Inferior parietal cortex (tissue), 1 donor: ENCODE measurements at regions not wholly inside any gene's neighbourhood (a gene's known extent, or its start where the extent isn't known, plus 50 kb on each side); places are given as distances from the start of the nearest gene placed in this dataset.
"Not testable (repeated sequence)": the region's sequence is repeated elsewhere in the genome, so short reads cannot be mapped to it uniquely, and the experiment has no call there.

Experiments
- DNase-seq: peaks from one replicate; pipeline ENCODE4 v3.0.0-alpha.2; 2016; ENCODE audit errors: extremely low spot score

GRCh38 chrX:16319929-16320328 is 152.6 kb downstream of the MAGEB17 start:
- DNase-seq: no peak

GRCh38 chrX:16320765-16321355 is 153.6 kb downstream of the MAGEB17 start:
- DNase-seq: no peak

GRCh38 chrX:16333453-16333852 is 166.2 kb downstream of the MAGEB17 start:
- no peak for DNase-seq

- no peak for DNase-seq
These were observed 167.9 kb downstream of the MAGEB17 start for GRCh38 chrX:16335181-16335580.

GRCh38 chrX:16347968-16348670 is 180.8 kb downstream of the MAGEB17 start:
- DNase-seq: no peak

- DNase-seq: no peak
These were observed 190.6 kb downstream of the MAGEB17 start for GRCh38 chrX:16357902-16358301.

- DNase-seq: not testable (repeated sequence)
These were observed 192.8 kb downstream of the MAGEB17 start for GRCh38 chrX:16360056-16360455.

GRCh38 chrX:16368696-16369095 is 201.4 kb downstream of the MAGEB17 start:
- DNase-seq: no peak

GRCh38 chrX:16376056-16376455 is 208.8 kb downstream of the MAGEB17 start:
- DNase-seq: no peak

- no peak for DNase-seq
These were observed 218.8 kb downstream of the MAGEB17 start for GRCh38 chrX:16386126-16386525.

GRCh38 chrX:16392597-16392996 is 225.3 kb downstream of the MAGEB17 start:
- DNase-seq: no peak

- no peak for DNase-seq
These were observed 227.0 kb downstream of the MAGEB17 start for GRCh38 chrX:16394290-16394689.

- no peak for DNase-seq
These were observed 236.5 kb downstream of the MAGEB17 start for GRCh38 chrX:16403808-16404207.

- no peak for DNase-seq
These were observed 233.4 kb upstream of the S100G start for GRCh38 chrX:16416588-16416987.

GRCh38 chrX:16418650-16419049 is 231.3 kb upstream of the S100G start:
- no peak for DNase-seq

GRCh38 chrX:16427668-16428067 is 222.3 kb upstream of the S100G start:
- no peak for DNase-seq

GRCh38 chrX:16429406-16429805 is 220.6 kb upstream of the S100G start:
- DNase-seq: no peak

- no peak for DNase-seq
These were observed 218.7 kb upstream of the S100G start for GRCh38 chrX:16431266-16431665.

GRCh38 chrX:16433021-16433420 is 216.9 kb upstream of the S100G start:
- DNase-seq: no peak

- no peak for DNase-seq
These were observed 214.5 kb upstream of the S100G start for GRCh38 chrX:16435399-16435986.

- DNase-seq: peak; percentile 72
These were observed 213.4 kb upstream of the S100G start for GRCh38 chrX:16436348-16437188.

GRCh38 chrX:16440446-16440845 is 209.5 kb upstream of the S100G start:
- no peak for DNase-seq
